Spleen (tissue), 11 donors: ENCODE measurements at regions not wholly inside any gene's neighbourhood (a gene's known extent, or its start where the extent isn't known, plus 50 kb on each side); places are given as distances from the start of the nearest gene placed in this dataset.

ENCODE experiments used
- DNase-seq: peaks from one replicate; pipeline ENCODE4 v3.0.0-alpha.2; 2020
- H3K27ac ChIP-seq, 8 donors: fragments of 200-600 bp; sonication (generic) in 7 of 8; 1 replicate in 4 of 8; 2 replicates in 4 of 8; pipeline versions ENCODE4 v1.5.0 to v1.8.0; 2016 to 2021; ENCODE audit warnings: inconsistent platforms in 4 of 8, mild to moderate bottlenecking in 4 of 8, moderate library complexity in 1 of 8
- H3K27me3 ChIP-seq, 7 donors: fragments of 200-600 bp; sonication (generic) in 6 of 7; replicated peaks in 1 of 7; 1 replicate in 4 of 7; 2 replicates in 3 of 7; pipeline versions ENCODE4 v1.5.0 to v1.8.0; 2016 to 2021; ENCODE audit warnings: inconsistent platforms in 3 of 7, mild to moderate bottlenecking in 1 of 7
- H3K36me3 ChIP-seq, 6 donors: fragments of 200-600 bp; sonication (generic) in 5 of 6; 1 replicate in 4 of 6; 2 replicates in 2 of 6; pipeline versions ENCODE4 v1.5.0 to v1.8.0; 2016 to 2021; ENCODE audit warnings: inconsistent platforms in 2 of 6
- H3K4me1 ChIP-seq, 6 donors: fragments of 200-600 bp; sonication (generic) in 5 of 6; 1 replicate in 3 of 6; 2 replicates in 3 of 6; pipeline versions ENCODE4 v1.5.0 to v1.8.0; 2016 to 2021; ENCODE audit warnings: inconsistent platforms in 3 of 6
- H3K4me3 ChIP-seq, 8 donors: fragments of 200-600 bp; sonication (generic) in 7 of 8; 1 replicate in 4 of 8; 2 replicates in 4 of 8; pipeline versions ENCODE4 v1.5.0 to v1.8.0; 2016 to 2021; ENCODE audit warnings: inconsistent platforms in 4 of 8, mild to moderate bottlenecking in 4 of 8, moderate library complexity in 2 of 8
- H3K9me3 ChIP-seq, 8 donors: fragments of 200-600 bp; sonication (generic) in 7 of 8; 1 replicate in 4 of 8; 2 replicates in 4 of 8; pipeline versions ENCODE4 v1.5.0 to v1.8.0; 2016 to 2021; ENCODE audit warnings: inconsistent platforms in 4 of 8
- CTCF ChIP-seq, 11 experiments: fragments of 200-600 bp in 7 of 11; fragments of 450-650 bp in 4 of 11; sonication (generic) in 4 of 11; IDR thresholded peaks in 8 of 11; conservative IDR thresholded peaks in 3 of 11; 1 replicate in 7 of 11; 2 replicates in 4 of 11; pipeline versions ENCODE4 v1.4.0 to v1.8.0; 2016 to 2021; ENCODE audit warnings: antibody characterized with exemption in 11 of 11, inconsistent platforms in 4 of 11, mild to moderate bottlenecking in 1 of 11
- POLR2A ChIP-seq, 3 donors: fragments of 450-650 bp; IDR thresholded peaks; one replicate each; pipeline ENCODE4 v1.5.1; 2017; ENCODE audit warnings: antibody characterized with exemption in 3 of 3, mild to moderate bottlenecking in 1 of 3
- POLR2AphosphoS5 ChIP-seq, 3 donors: sonication (generic); formaldehyde crosslinking; IDR thresholded peaks; one replicate each; pipeline ENCODE4 v1.5.1; 2017; ENCODE audit warnings: antibody characterized with exemption in 3 of 3
- WGBS, 5 donors: extraction: QIAGEN DNeasy Blood & Tissue Kit in 3 of 5; methylation state at CpG; one replicate each; pipeline versions ENCODE4 v1.1.5 to v1.1.7; 2013 to 2018; 5-methylcytosine and 5-hydroxymethylcytosine counted together
- intact Hi-C: fragments of 100-400 bp; cut with DNase I; formaldehyde crosslinking; loops from one replicate; pipeline ENCODE4 v1.15.0; 2023; ENCODE audit warnings: low total_unique reads
- donor health status: healthy with polysubstance abuse.
- donor health status: DM: no; HTN: no; CAD: no; lungs with moderate emphysema.
- donor health status: DM: no; HTN: no; CAD: no.
- donor health status: Bipolar disorder and iron deficiency.
- donor health status: healthy.
- donor health status: DM: no; HTN: no; CAD: no.
- donor health status: DM: yes; HTN: yes; CAD: no.

DNA sequence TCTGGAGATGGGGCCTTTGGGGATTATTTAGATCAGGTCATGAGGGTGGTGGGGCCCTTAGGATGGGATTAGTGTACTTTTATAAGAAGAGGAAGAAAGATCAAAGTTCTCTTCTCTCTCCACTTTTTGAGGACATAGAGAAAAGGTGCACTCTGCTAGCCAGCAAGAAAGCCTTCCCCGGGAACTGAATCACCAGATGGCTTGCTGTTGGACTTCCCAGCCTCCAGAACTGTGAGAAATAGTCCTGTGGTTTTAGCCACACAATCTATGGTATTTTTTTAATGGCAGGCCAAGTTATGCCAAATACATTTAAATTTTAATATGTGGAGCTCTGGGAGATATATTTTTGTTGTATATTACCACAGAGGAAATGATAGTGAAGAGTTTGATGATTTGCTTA lies 385.8 kb downstream of the KLF12 start:
- WGBS, 5 donors = 90 to 100% (median 95%) methylated on average over 1 of the region's 1 CpG
- no peak for DNase-seq
- intact Hi-C loops = no loop called here
- Histone ChIP-seq H3K4me1 (no peaks in the 10 kb centered on the region), H3K36me3 (peaks cover 0 to 37% (median 2%) of the 10 kb centered on the region in 6 donors), H3K27me3 (no peaks in the 10 kb centered on the region), H3K4me3 (no peak overlapping the region), H3K9me3 (peaks cover 0 to 10% (median 0%) of the 10 kb centered on the region in 8 donors), H3K27ac (no peak overlapping the region)
- TF ChIP-seq POLR2A (IDR thresholded peaks at IDR 0.05) = no peak
- TF ChIP-seq POLR2AphosphoS5 (IDR thresholded peaks at IDR 0.05) = no peak
- no peak for TF ChIP-seq CTCF (IDR thresholded peaks at IDR 0.05 in 8 of 11, conservative IDR thresholded peaks at IDR 0.05 in 3 of 11)

- Histone ChIP-seq H3K36me3 (peaks cover 0 to 28% (median 2%) of the 10 kb centered on the region in 6 donors), H3K4me1 (no peaks in the 10 kb centered on the region), H3K27ac (no peak overlapping the region), H3K4me3 (no peak overlapping the region), H3K27me3 (no peaks in the 10 kb centered on the region), H3K9me3 (peaks cover 0 to 10% (median 0%) of the 10 kb centered on the region in 8 donors)
- TF ChIP-seq POLR2AphosphoS5 (IDR thresholded peaks at IDR 0.05) (no peak), CTCF (IDR thresholded peaks at IDR 0.05 in 8 of 11, conservative IDR thresholded peaks at IDR 0.05 in 3 of 11) (no peak), POLR2A (IDR thresholded peaks at IDR 0.05) (no peak)
- DNase-seq = no peak
- intact Hi-C loops = no loop called here
- WGBS, 5 donors = 83 to 92% (median 87%) methylated on average over 2 of the region's 2 CpGs
Measured at GRCh38 chr13:73745190-73745589, 389.0 kb downstream of the KLF12 start.

DNA sequence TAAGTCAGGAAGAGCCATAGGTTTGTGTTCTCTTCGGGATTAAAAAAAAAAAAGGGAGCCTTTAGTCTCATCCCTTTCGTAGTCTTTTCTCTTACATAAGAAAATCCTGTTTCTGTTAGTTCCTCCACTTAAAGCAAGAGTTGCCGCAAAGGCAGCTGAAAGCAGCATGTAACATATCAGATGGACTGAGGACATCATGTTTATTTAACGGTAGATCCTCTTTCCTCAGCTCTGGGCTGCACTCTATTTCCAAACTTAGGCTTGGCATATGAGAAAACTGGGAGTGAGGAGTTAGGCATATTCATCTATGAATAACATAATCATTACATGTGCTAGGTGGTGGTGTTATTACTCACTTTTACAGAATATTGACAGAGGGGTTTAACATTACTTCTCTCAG lies 391.2 kb downstream of the KLF12 start:
- Histone ChIP-seq H3K27me3 (no peaks in the 10 kb centered on the region), H3K4me3 (no peak overlapping the region), H3K27ac (no peak overlapping the region), H3K36me3 (peaks cover 0 to 11% (median 0%) of the 10 kb centered on the region in 6 donors), H3K9me3 (peaks cover 0 to under 1% (median 0%) of the 10 kb centered on the region in 8 donors), H3K4me1 (no peaks in the 10 kb centered on the region)
- intact Hi-C loops = no loop called here
- TF ChIP-seq POLR2A (IDR thresholded peaks at IDR 0.05) (no peak), POLR2AphosphoS5 (IDR thresholded peaks at IDR 0.05) (no peak), CTCF (IDR thresholded peaks at IDR 0.05 in 8 of 11, conservative IDR thresholded peaks at IDR 0.05 in 3 of 11) (no peak)
- WGBS, 5 donors = 85 to 92% (median 90%) methylated on average over 4 of the region's 4 CpGs
- DNase-seq = no peak

DNA sequence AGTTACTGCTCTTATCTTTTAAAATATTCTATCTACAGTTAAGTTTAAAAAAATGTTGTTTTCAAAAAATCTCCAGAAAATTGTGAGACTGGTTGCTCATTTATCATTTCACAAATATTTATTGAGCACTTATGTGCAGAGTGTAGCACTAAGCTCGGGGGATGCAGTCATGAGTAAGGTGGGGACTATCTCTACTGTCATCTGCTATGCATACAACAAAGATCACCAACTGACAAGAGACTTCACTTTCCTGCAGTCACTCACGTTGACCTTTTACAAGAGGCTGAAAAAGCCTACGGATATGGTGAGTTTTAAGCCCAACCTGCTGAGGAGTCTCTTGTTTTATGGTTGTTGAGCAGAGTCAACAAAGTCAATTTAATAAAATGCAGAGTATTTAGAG lies 392.5 kb downstream of the KLF12 start:
- Histone ChIP-seq H3K4me3 (no peak overlapping the region), H3K9me3 (no peaks in the 10 kb centered on the region), H3K27me3 (no peaks in the 10 kb centered on the region), H3K36me3 (peaks cover 0 to 11% (median 0%) of the 10 kb centered on the region in 6 donors), H3K27ac (no peak overlapping the region), H3K4me1 (no peaks in the 10 kb centered on the region)
- no peak for DNase-seq
- intact Hi-C loops = no loop called here
- WGBS, 5 donors = 80 to 84% (median 81%) methylated on average over 3 of the region's 3 CpGs
- TF ChIP-seq POLR2AphosphoS5 (IDR thresholded peaks at IDR 0.05) (no peak), CTCF (IDR thresholded peaks at IDR 0.05 in 8 of 11, conservative IDR thresholded peaks at IDR 0.05 in 3 of 11) (no peak), POLR2A (IDR thresholded peaks at IDR 0.05) (no peak)
